ENCODE measurements at regions not wholly inside any gene's neighbourhood (a gene's known extent, or its start where the extent isn't known, plus 50 kb on each side); places are given as distances from the start of the nearest gene placed in this dataset.

- Mint-ChIP-seq H3K4me3 (no peak overlapping the region), H3K36me3 (ENCODE audit: low read depth) (no peaks in the 10 kb centered on the region), H3K27ac (no peak overlapping the region)
Measured at GRCh38 chr18:38811209-38811608, 1245.6 kb upstream of the CELF4 start.

GRCh38 chr18:38810789-38811188, 1245.2 kb upstream of the CELF4 start:
- WGBS, 2 experiments (ENCODE audit: insufficient coverage in 1 of 2, insufficient read length in 1 of 2): 96 to 100% methylated on average over 1 to 4 of the region's 4 CpGs
- no peaks in the 10 kb centered on the region for H3K4me1 ChIP-seq (ENCODE audit: control insufficient read depth, insufficient read depth, low read length)
- H3K36me3 Mint-ChIP-seq (ENCODE audit: low read depth): no peaks in the 10 kb centered on the region
- H3K4me3 ChIP-seq (ENCODE audit: low read length): no peak overlapping the region
- H3K27ac Mint-ChIP-seq: no peak overlapping the region
- peaks cover 15% of the 10 kb centered on the region for H3K27me3 Mint-ChIP-seq (ENCODE audit: insufficient read depth)
- no peaks in the 10 kb centered on the region for H3K36me3 ChIP-seq (ENCODE audit: control insufficient read depth, insufficient read depth, low read length)
- no peak overlapping the region for H3K4me3 Mint-ChIP-seq
- peaks cover 3% of the 10 kb centered on the region for H3K4me1 Mint-ChIP-seq
- no peaks in the 10 kb centered on the region for H3K9me3 ChIP-seq (ENCODE audit: control insufficient read depth, low read length)
- H3K27ac ChIP-seq (ENCODE audit: low read depth, low read length): no peak overlapping the region
- no peaks in the 10 kb centered on the region for H3K9me3 Mint-ChIP-seq
- no peak overlapping the region for H3K9ac ChIP-seq (ENCODE audit: extremely low read depth, low read length, poor library complexity, severe bottlenecking)
- DNase-seq: no peak
- TF ChIP-seq, protein P1, sequence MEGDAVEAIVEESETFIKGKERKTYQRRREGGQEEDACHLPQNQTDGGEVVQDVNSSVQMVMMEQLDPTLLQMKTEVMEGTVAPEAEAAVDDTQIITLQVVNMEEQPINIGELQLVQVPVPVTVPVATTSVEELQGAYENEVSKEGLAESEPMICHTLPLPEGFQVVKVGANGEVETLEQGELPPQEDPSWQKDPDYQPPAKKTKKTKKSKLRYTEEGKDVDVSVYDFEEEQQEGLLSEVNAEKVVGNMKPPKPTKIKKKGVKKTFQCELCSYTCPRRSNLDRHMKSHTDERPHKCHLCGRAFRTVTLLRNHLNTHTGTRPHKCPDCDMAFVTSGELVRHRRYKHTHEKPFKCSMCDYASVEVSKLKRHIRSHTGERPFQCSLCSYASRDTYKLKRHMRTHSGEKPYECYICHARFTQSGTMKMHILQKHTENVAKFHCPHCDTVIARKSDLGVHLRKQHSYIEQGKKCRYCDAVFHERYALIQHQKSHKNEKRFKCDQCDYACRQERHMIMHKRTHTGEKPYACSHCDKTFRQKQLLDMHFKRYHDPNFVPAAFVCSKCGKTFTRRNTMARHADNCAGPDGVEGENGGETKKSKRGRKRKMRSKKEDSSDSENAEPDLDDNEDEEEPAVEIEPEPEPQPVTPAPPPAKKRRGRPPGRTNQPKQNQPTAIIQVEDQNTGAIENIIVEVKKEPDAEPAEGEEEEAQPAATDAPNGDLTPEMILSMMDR (conservative IDR thresholded peaks at IDR 0.05): no peak
- peaks cover 38% of the 10 kb centered on the region for H3K27me3 ChIP-seq (ENCODE audit: control insufficient read depth, insufficient read depth, low read length, poor library complexity, severe bottlenecking)

More at GRCh38 chr18:38811209-38811608, 1245.6 kb upstream of the CELF4 start:
- H3K9me3 ChIP-seq (ENCODE audit: control insufficient read depth, low read length): peaks cover 4% of the 10 kb centered on the region
- peaks cover 10% of the 10 kb centered on the region for H3K27me3 Mint-ChIP-seq (ENCODE audit: insufficient read depth)
- no peak overlapping the region for H3K27ac ChIP-seq (ENCODE audit: low read depth, low read length)
- H3K4me1 Mint-ChIP-seq: no peaks in the 10 kb centered on the region
- 90 to 93% methylated on average over 2 of the region's 2 CpGs for WGBS, 2 experiments (ENCODE audit: insufficient coverage in 1 of 2, insufficient read length in 1 of 2)
- H3K27me3 ChIP-seq (ENCODE audit: control insufficient read depth, insufficient read depth, low read length, poor library complexity, severe bottlenecking): peaks cover 33% of the 10 kb centered on the region
- H3K36me3 ChIP-seq (ENCODE audit: control insufficient read depth, insufficient read depth, low read length): no peaks in the 10 kb centered on the region
- H3K4me3 ChIP-seq (ENCODE audit: low read length): no peak overlapping the region
- no peak overlapping the region for H3K9ac ChIP-seq (ENCODE audit: extremely low read depth, low read length, poor library complexity, severe bottlenecking)
- TF ChIP-seq, protein P1 (conservative IDR thresholded peaks at IDR 0.05): no peak
- no peaks in the 10 kb centered on the region for H3K4me1 ChIP-seq (ENCODE audit: control insufficient read depth, insufficient read depth, low read length)
- DNase-seq: no peak
- no peaks in the 10 kb centered on the region for H3K9me3 Mint-ChIP-seq

GRCh38 chr18:38807915-38808314, 1242.3 kb upstream of the CELF4 start:
- Histone ChIP-seq H3K4me3 (ENCODE audit: low read length) (no peak overlapping the region), H3K9ac (ENCODE audit: extremely low read depth, low read length, poor library complexity, severe bottlenecking) (no peak overlapping the region), H3K4me1 (ENCODE audit: control insufficient read depth, insufficient read depth, low read length) (no peaks in the 10 kb centered on the region), H3K27me3 (ENCODE audit: control insufficient read depth, insufficient read depth, low read length, poor library complexity, severe bottlenecking) (peaks cover 55% of the 10 kb centered on the region), H3K36me3 (ENCODE audit: control insufficient read depth, insufficient read depth, low read length) (no peaks in the 10 kb centered on the region), H3K27ac (ENCODE audit: low read depth, low read length) (no peak overlapping the region), H3K9me3 (ENCODE audit: control insufficient read depth, low read length) (no peaks in the 10 kb centered on the region)
- no peak overlapping the region for H3K4me3 Mint-ChIP-seq
- peaks cover 37% of the 10 kb centered on the region for H3K27me3 Mint-ChIP-seq (ENCODE audit: insufficient read depth)
- no peak for DNase-seq
- no peaks in the 10 kb centered on the region for H3K36me3 Mint-ChIP-seq (ENCODE audit: low read depth)
- H3K27ac Mint-ChIP-seq: no peak overlapping the region
- no peaks in the 10 kb centered on the region for H3K9me3 Mint-ChIP-seq
- 98 to 100% methylated on average over 2 of the region's 3 CpGs for WGBS, 2 experiments (ENCODE audit: insufficient coverage in 1 of 2, insufficient read length in 1 of 2)
- TF ChIP-seq, protein P1 (conservative IDR thresholded peaks at IDR 0.05): no peak
- H3K4me1 Mint-ChIP-seq: peaks cover 11% of the 10 kb centered on the region

Measured in endodermal cell (in vitro differentiated cells).